HG03520 (cell line): ENCODE measurements at regions not wholly inside any gene's neighbourhood (a gene's known extent, or its start where the extent isn't known, plus 50 kb on each side); places are given as distances from the start of the nearest gene placed in this dataset.

Experiments
- ATAC-seq: cut with Tn5 transposase; IDR thresholded peaks from one replicate; pipeline ENCODE4 v1.9.1; 2021; ENCODE audit warnings: mild to moderate bottlenecking, moderate library complexity; ENCODE audit not compliant: unreplicated experiment

- no peak for ATAC-seq
These were observed 221.1 kb upstream of the THBS1 start for GRCh38 chr15:39359771-39360170.

- no peak for ATAC-seq
These were observed 220.4 kb upstream of the THBS1 start for GRCh38 chr15:39360452-39360851.

GRCh38 chr15:39361497-39361896, 219.4 kb upstream of the THBS1 start:
- no peak for ATAC-seq

- no peak for ATAC-seq
These were observed 217.9 kb upstream of the THBS1 start for GRCh38 chr15:39362821-39363561.

GRCh38 chr15:39363761-39364586, 216.9 kb upstream of the THBS1 start:
- ATAC-seq, result no peak

GRCh38 chr15:39364721-39365120, 216.2 kb upstream of the THBS1 start:
- no peak for ATAC-seq

- no peak for ATAC-seq
These were observed 215.7 kb upstream of the THBS1 start for GRCh38 chr15:39365161-39365560.

- ATAC-seq, result peak; percentile 61
These were observed 215.0 kb upstream of the THBS1 start for GRCh38 chr15:39365873-39366272.

GRCh38 chr15:39367596-39367995, 213.3 kb upstream of the THBS1 start:
- ATAC-seq, result no peak

GRCh38 chr15:39369768-39370167, 211.1 kb upstream of the THBS1 start:
- ATAC-seq, result no peak

GRCh38 chr15:39376371-39376909, 204.4 kb upstream of the THBS1 start:
- ATAC-seq, result no peak

- peak; percentile 56 for ATAC-seq
These were observed 199.4 kb upstream of the THBS1 start for GRCh38 chr15:39381517-39381916.

GRCh38 chr15:39388118-39388517, 192.8 kb upstream of the THBS1 start:
- no peak for ATAC-seq

GRCh38 chr15:39391230-39391629, 189.6 kb upstream of the THBS1 start:
- no peak for ATAC-seq

GRCh38 chr15:39392469-39393047, 188.3 kb upstream of the THBS1 start:
- ATAC-seq, result no peak

GRCh38 chr15:39393575-39394335, 187.1 kb upstream of the THBS1 start:
- no peak for ATAC-seq

GRCh38 chr15:39394496-39394895, 186.4 kb upstream of the THBS1 start:
- no peak for ATAC-seq

GRCh38 chr15:39396979-39397615, 183.8 kb upstream of the THBS1 start:
- ATAC-seq, result no peak

GRCh38 chr15:39397883-39398282, 183.0 kb upstream of the THBS1 start:
- no peak for ATAC-seq

GRCh38 chr15:39399600-39399999, 181.3 kb upstream of the THBS1 start:
- ATAC-seq, result no peak
